ENCODE measurements at regions not wholly inside any gene's neighbourhood (a gene's known extent, or its start where the extent isn't known, plus 50 kb on each side); places are given as distances from the start of the nearest gene placed in this dataset.

- TF ChIP-seq CREM (IDR thresholded peaks at IDR 0.05; ENCODE audit: low read depth) (no peak), YY1 (IDR thresholded peaks at IDR 0.05; ENCODE audit: low read depth, low read length) (no peak), SIN3A (IDR thresholded peaks at IDR 0.05; ENCODE audit: low read depth, low read length) (no peak)
These were observed 209.3 kb upstream of the NCKAP5 start (continued) for GRCh38 chr2:133777574-133777960.

GRCh38 chr2:133780099-133780996, 212.1 kb upstream of the NCKAP5 start:
- no peak overlapping the region for H3K4me2 ChIP-seq (ENCODE audit: control insufficient read depth, insufficient read depth)
- no peak overlapping the region for H2AFZ ChIP-seq (ENCODE audit: control insufficient read depth, low read depth, low read length)
- H3K27ac ChIP-seq (ENCODE audit: control insufficient read depth, insufficient read depth): no peak overlapping the region
- in situ Hi-C loops (cut with MboI): no loop called here
- H3K36me3 ChIP-seq (ENCODE audit: control insufficient read depth in 2 of 2, insufficient read depth in 2 of 2, low read length in 1 of 2): no peaks in the 10 kb centered on the region
- SMC1A ChIA-PET (ENCODE audit: uncharacterized antibody, unreplicated experiment): interaction anchor here (0.6 to 1.2 kb wide), 10 partner anchors 10 to 1991 kb away, joined by 3 to 9 read pairs (median 3); no protein-coding TSS in a partner anchor
- H3K9me3 ChIP-seq (replicated peaks; ENCODE audit: control insufficient read depth, insufficient read depth, low read length): no peaks in the 10 kb centered on the region
- CTCF ChIA-PET: interaction anchor here (0.6 to 1.5 kb wide), 27 partner anchors 9 to 1432 kb away, joined by 3 to 18 read pairs (median 4); no protein-coding TSS in a partner anchor
- H3K9ac ChIP-seq (ENCODE audit: control insufficient read depth, insufficient read depth, low read length): no peak overlapping the region
- TF ChIP-seq SMC3 (IDR thresholded peaks at IDR 0.05; ENCODE audit: borderline replicate concordance, low read length) (peak; percentile 47; the same call in 1 of the 2 replicates), NFIC (IDR thresholded peaks at IDR 0.05; ENCODE audit: low read depth, low read length) (no peak), RAD21 (IDR thresholded peaks at IDR 0.05; ENCODE audit: insufficient read depth, low read depth, low read length) (peak; percentile 66), CTCF (IDR thresholded peaks at IDR 0.05 in 2 of 3, conservative IDR thresholded peaks at IDR 0.05 in 1 of 3; ENCODE audit: control insufficient read depth in 2 of 3, extremely low read depth in 1 of 3, insufficient read depth in 1 of 3, low read depth in 3 of 3, low read length in 3 of 3) (peak; percentile 70 to 72 (median 71))
- H3K4me1 ChIP-seq (ENCODE audit: control insufficient read depth, insufficient read depth, low read length): no peaks in the 10 kb centered on the region
- whole genome bisulfite sequencing (ENCODE audit: insufficient coverage, insufficient replicate concordance, low lambda C conversion rate, missing lambda C conversion rate): 24% methylated on average over 12 of the region's 12 CpGs
- H3K27me3 ChIP-seq (replicated peaks in 1 of 2; ENCODE audit: control insufficient read depth in 2 of 2, insufficient read depth in 2 of 2, low read length in 1 of 2): 0 out of 4 replicates have a peak, but pooled peaks cover 0 to 3% of the 10 kb centered on the region in 2 experiments
- peak; percentile 1 for DNase-seq (ENCODE audit: low read depth, low spot score)
- intact Hi-C loops (cut with micrococcal nuclease; ENCODE audit: unreplicated experiment): loop anchor here (1.0 kb wide), 2 partner anchors 261 to 1233 kb away; no protein-coding TSS in a partner anchor
- H3K4me3 ChIP-seq: no peak overlapping the region
- H4K20me1 ChIP-seq (ENCODE audit: control insufficient read depth, insufficient read depth): no peaks in the 10 kb centered on the region
- POLR2A ChIA-PET: no interaction called here
- ATAC-seq: peak; percentile 74
- no peaks in the 10 kb centered on the region for H3K79me2 ChIP-seq (ENCODE audit: control insufficient read depth, insufficient read depth, low read length)
- BruUV-seq (replicated peaks): no TSS peak
- FAIRE-seq: peak; percentile 70
- RAD21 ChIA-PET (ENCODE audit: unreplicated experiment): interaction anchor here (0.8 to 1.5 kb wide), 7 partner anchors 219 to 1233 kb away, joined by 3 to 12 read pairs (median 4); no protein-coding TSS in a partner anchor

Measured in GM12878 (cell line).